SKM-1 (cell line): ENCODE measurements at regions not wholly inside any gene's neighbourhood (a gene's known extent, or its start where the extent isn't known, plus 50 kb on each side); places are given as distances from the start of the nearest gene placed in this dataset.
"Not testable (repeated sequence)": the region's sequence is repeated elsewhere in the genome, so short reads cannot be mapped to it uniquely, and the experiment has no call there.

Source experiments
- DNase-seq: peaks from one replicate; lab custom pipeline; 2025; ENCODE audit not compliant: unreplicated experiment; lab: John Stamatoyannopoulos, UW

GRCh38 chr2:129015397-129016285 lies 697.0 kb upstream of the HS6ST1 start:
- DNase-seq, result no peak

- no peak for DNase-seq
These were observed 698.3 kb upstream of the HS6ST1 start for GRCh38 chr2:129016972-129017371.

GRCh38 chr2:129024796-129025195 lies 706.1 kb upstream of the HS6ST1 start:
- no peak for DNase-seq

- no peak for DNase-seq
These were observed 717.3 kb upstream of the HS6ST1 start for GRCh38 chr2:129035992-129036391.

- not testable (repeated sequence) for DNase-seq
These were observed 725.0 kb upstream of the HS6ST1 start for GRCh38 chr2:129043677-129044076.

- DNase-seq, result not testable (repeated sequence)
These were observed 727.8 kb upstream of the HS6ST1 start for GRCh38 chr2:129046475-129046874.

GRCh38 chr2:129050101-129050500 lies 731.4 kb upstream of the HS6ST1 start:
- no peak for DNase-seq

- DNase-seq, result no peak
These were observed 736.6 kb upstream of the HS6ST1 start for GRCh38 chr2:129055242-129055641.

GRCh38 chr2:129055824-129056223 lies 737.2 kb upstream of the HS6ST1 start:
- DNase-seq, result no peak

GRCh38 chr2:129056309-129056958 lies 737.8 kb upstream of the HS6ST1 start:
- no peak for DNase-seq

- DNase-seq, result no peak
These were observed 738.3 kb upstream of the HS6ST1 start for GRCh38 chr2:129056959-129057317.

- DNase-seq, result no peak
These were observed 740.3 kb upstream of the HS6ST1 start for GRCh38 chr2:129058981-129059380.

- DNase-seq, result no peak
These were observed 740.8 kb upstream of the HS6ST1 start for GRCh38 chr2:129059476-129059875.

- peak; percentile 7 for DNase-seq
These were observed 742.6 kb upstream of the HS6ST1 start for GRCh38 chr2:129061069-129061768.

- DNase-seq, result no peak
These were observed 743.1 kb upstream of the HS6ST1 start for GRCh38 chr2:129061769-129062121.

- DNase-seq, result no peak
These were observed 743.7 kb upstream of the HS6ST1 start for GRCh38 chr2:129062146-129062912.

GRCh38 chr2:129067070-129067469 lies 748.4 kb upstream of the HS6ST1 start:
- no peak for DNase-seq

- no peak for DNase-seq
These were observed 749.3 kb upstream of the HS6ST1 start for GRCh38 chr2:129067953-129068352.

GRCh38 chr2:129068543-129068942 lies 749.9 kb upstream of the HS6ST1 start:
- DNase-seq, result no peak

GRCh38 chr2:129069875-129070594 lies 751.4 kb upstream of the HS6ST1 start:
- DNase-seq, result no peak

- DNase-seq, result no peak
These were observed 752.0 kb upstream of the HS6ST1 start for GRCh38 chr2:129070663-129071062.
